Mesothelial cell of epicardium (in vitro differentiated cells): ENCODE measurements at regions not wholly inside any gene's neighbourhood (a gene's known extent, or its start where the extent isn't known, plus 50 kb on each side); places are given as distances from the start of the nearest gene placed in this dataset.

Experiments used
- DNase-seq, 2 experiments: peaks; one replicate each; pipeline ENCODE4 v3.0.0; 2021; ENCODE audit warnings: low spot score in 2 of 2; ENCODE audit not compliant: unreplicated experiment in 2 of 2
- H3K27ac Mint-ChIP-seq: 2 replicates; pipeline ENCODE4 v1.8.0; 2021; ENCODE audit warnings: mixed read lengths
- H3K27me3 Mint-ChIP-seq: 2 replicates; pipeline ENCODE4 v1.8.0; 2021; ENCODE audit warnings: low read depth, mixed read lengths
- H3K36me3 Mint-ChIP-seq: 2 replicates; pipeline ENCODE4 v1.8.0; 2021; ENCODE audit warnings: mixed read lengths
- H3K4me1 Mint-ChIP-seq: 2 replicates; pipeline ENCODE4 v1.8.0; 2021; ENCODE audit warnings: mixed read lengths
- H3K4me3 Mint-ChIP-seq: 2 replicates; pipeline ENCODE4 v1.8.0; 2021; ENCODE audit warnings: mild to moderate bottlenecking, moderate library complexity, mixed read lengths
- H3K9me3 Mint-ChIP-seq: 2 replicates; pipeline ENCODE4 v1.8.0; 2021; ENCODE audit warnings: mixed read lengths
- CTCF ChIP-seq: fragments of 200-600 bp; sonication (generic); IDR thresholded peaks from one replicate; pipeline ENCODE4 v1.5.0; 2021; ENCODE audit warnings: antibody characterized with exemption; ENCODE audit not compliant: unreplicated experiment

GRCh38 chr15:55126111-55126510 lies 70.6 kb downstream of the RSL24D1 start:
- H3K27me3 Mint-ChIP-seq: no peaks in the 10 kb centered on the region
- peaks cover 4% of the 10 kb centered on the region for H3K9me3 Mint-ChIP-seq
- H3K27ac Mint-ChIP-seq: no peak overlapping the region
- H3K36me3 Mint-ChIP-seq: no peaks in the 10 kb centered on the region
- no peak for TF ChIP-seq CTCF
- H3K4me1 Mint-ChIP-seq: peaks cover 10% of the 10 kb centered on the region
- no peak overlapping the region for H3K4me3 Mint-ChIP-seq
- DNase-seq: no peak

GRCh38 chr15:55124616-55125015 lies 72.1 kb downstream of the RSL24D1 start:
- Mint-ChIP-seq H3K4me1 (peaks cover 10% of the 10 kb centered on the region), H3K36me3 (no peaks in the 10 kb centered on the region), H3K27me3 (no peaks in the 10 kb centered on the region), H3K9me3 (no peaks in the 10 kb centered on the region), H3K27ac (peak overlapping the region; percentile 3), H3K4me3 (no peak overlapping the region)
- no peak for DNase-seq
- TF ChIP-seq CTCF: no peak

DNA sequence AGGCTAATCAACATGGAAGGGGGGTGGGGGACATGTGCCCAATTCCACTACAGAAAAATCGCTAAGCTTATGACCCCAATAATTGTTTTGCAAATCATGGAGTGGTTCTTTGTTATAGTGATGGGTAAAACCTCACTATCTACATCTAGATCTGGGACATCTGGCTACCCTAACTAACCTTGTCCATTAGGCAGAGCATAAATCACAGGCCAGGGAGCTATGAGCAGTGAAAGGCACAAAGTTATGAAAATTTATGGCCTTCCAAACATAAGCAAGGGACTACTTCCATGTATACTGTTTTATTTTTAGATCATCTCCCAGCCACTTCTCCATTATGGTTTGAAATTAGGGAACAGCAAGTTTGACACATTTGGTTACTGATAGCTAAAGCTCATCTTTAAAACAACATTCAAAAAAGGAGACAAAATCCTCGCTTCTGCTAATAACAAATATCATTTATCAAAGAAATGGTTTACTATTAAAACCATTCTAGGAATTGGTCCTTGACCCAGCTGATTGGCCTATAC lies 78.3 kb downstream of the RSL24D1 start:
- H3K4me1 Mint-ChIP-seq: peaks cover 2% of the 10 kb centered on the region
- H3K27ac Mint-ChIP-seq: no peak overlapping the region
- no peak overlapping the region for H3K4me3 Mint-ChIP-seq
- DNase-seq: no peak
- H3K36me3 Mint-ChIP-seq: no peaks in the 10 kb centered on the region
- H3K9me3 Mint-ChIP-seq: peaks cover 6% of the 10 kb centered on the region
- no peaks in the 10 kb centered on the region for H3K27me3 Mint-ChIP-seq
- no peak for TF ChIP-seq CTCF

DNA sequence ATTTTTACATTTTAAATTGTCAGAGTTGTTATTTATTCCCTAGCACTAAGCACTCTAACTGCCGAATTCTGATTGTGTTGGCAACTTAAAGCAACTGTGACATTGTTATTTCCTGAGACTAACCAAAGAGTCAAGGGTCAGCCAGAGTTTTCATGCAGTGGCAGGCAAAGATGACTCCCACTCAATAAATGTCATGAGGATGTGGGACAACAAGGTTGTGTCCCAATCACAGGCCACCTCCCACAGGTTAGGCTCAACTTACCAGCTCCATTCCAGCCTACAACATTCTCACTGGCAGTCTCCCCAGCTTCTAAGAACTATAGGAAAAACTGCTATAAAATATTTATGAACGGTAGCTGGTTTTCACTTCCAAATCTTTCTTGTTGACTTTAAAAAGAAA lies 80.1 kb downstream of the RSL24D1 start:
- peaks cover 6% of the 10 kb centered on the region for H3K9me3 Mint-ChIP-seq
- H3K36me3 Mint-ChIP-seq: no peaks in the 10 kb centered on the region
- no peak overlapping the region for H3K27ac Mint-ChIP-seq
- H3K4me3 Mint-ChIP-seq: no peak overlapping the region
- H3K4me1 Mint-ChIP-seq: no peaks in the 10 kb centered on the region
- no peaks in the 10 kb centered on the region for H3K27me3 Mint-ChIP-seq
- no peak for TF ChIP-seq CTCF
- DNase-seq: no peak

- Mint-ChIP-seq H3K27me3 (no peaks in the 10 kb centered on the region), H3K27ac (no peak overlapping the region), H3K4me3 (no peak overlapping the region), H3K9me3 (peaks cover 6% of the 10 kb centered on the region), H3K4me1 (peaks cover 4% of the 10 kb centered on the region), H3K36me3 (no peaks in the 10 kb centered on the region)
- no peak for DNase-seq
- TF ChIP-seq CTCF: no peak
Measured at GRCh38 chr15:55113736-55114135, 83.0 kb downstream of the RSL24D1 start.

DNA sequence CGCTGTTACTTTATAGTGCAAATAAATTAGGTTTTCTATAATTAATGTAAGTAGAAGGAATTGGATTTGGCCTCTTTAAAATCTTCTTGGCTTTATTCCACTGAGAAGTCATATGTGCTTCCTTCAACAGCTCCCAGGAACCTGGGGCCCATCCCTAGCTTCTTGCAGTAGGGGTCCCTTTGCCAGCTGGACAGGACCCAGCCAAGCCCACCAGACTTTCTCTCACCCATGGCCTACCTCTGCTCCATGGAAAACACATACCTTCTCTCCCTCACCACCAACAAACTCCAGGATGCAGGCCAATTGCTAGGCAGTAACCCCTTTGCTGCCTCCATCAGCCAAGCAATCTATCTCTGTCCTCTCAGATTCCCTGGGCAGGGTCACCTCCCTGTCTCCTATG lies 84.0 kb downstream of the RSL24D1 start:
- no peak for DNase-seq
- H3K36me3 Mint-ChIP-seq: no peaks in the 10 kb centered on the region
- H3K9me3 Mint-ChIP-seq: peaks cover 6% of the 10 kb centered on the region
- H3K4me1 Mint-ChIP-seq: peaks cover 10% of the 10 kb centered on the region
- no peak overlapping the region for H3K4me3 Mint-ChIP-seq
- H3K27me3 Mint-ChIP-seq: no peaks in the 10 kb centered on the region
- H3K27ac Mint-ChIP-seq: no peak overlapping the region
- no peak for TF ChIP-seq CTCF
